T-helper 2 cell treated with Interferon-gamma antibody and Interleukin-4, amounts not matched to agents 5 μg/mL and 100 μg/mL, for 36 hours (primary cell): ENCODE measurements at regions not wholly inside any gene's neighbourhood (a gene's known extent, or its start where the extent isn't known, plus 50 kb on each side); places are given as distances from the start of the nearest gene placed in this dataset.

Source experiments
- DNase-seq: peaks from one replicate; pipeline ENCODE4 v3.0.0; 2021; ENCODE audit warnings: low spot score
- H3K27ac Mint-ChIP-seq: one replicate; pipeline ENCODE4 v1.8.0; 2021; ENCODE audit warnings: mild to moderate bottlenecking, mixed read lengths
- H3K27me3 Mint-ChIP-seq: one replicate; pipeline ENCODE4 v1.8.0; 2021; ENCODE audit warnings: low read depth, mixed read lengths
- H3K36me3 Mint-ChIP-seq: one replicate; pipeline ENCODE4 v1.8.0; 2021; ENCODE audit warnings: low read depth, mixed read lengths
- H3K4me1 Mint-ChIP-seq: one replicate; pipeline ENCODE4 v1.8.0; 2021; ENCODE audit warnings: low read depth, mixed read lengths
- H3K4me3 Mint-ChIP-seq: one replicate; pipeline ENCODE4 v1.8.0; 2022; ENCODE audit warnings: mild to moderate bottlenecking, moderate library complexity, mixed read lengths
- H3K9me3 Mint-ChIP-seq: one replicate; pipeline ENCODE4 v1.8.0; 2021; ENCODE audit warnings: mixed read lengths

DNA sequence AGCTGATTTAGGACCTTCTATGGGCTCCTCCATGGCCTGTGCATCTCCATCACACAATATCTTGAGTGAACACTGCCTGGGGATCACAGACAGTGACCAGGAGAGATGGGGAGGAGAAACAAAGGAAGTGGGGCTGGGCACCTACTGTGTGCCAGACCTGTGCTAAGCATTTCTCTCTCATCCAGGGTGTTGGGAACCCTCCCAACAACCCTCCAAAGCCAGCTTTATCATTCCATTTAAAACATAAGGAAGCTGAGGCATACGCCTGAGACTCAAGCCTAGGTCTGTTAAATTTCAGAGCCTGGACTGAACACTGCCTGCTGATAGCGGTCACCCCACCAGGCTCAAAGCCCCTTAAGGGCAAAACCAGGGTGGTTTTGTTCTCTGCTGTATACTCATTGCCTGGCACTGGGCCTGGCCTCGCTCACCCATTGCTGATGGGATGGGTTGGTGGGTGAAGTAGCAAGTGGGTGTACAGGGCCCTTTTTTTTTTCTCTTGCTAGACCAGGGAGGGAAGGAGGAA lies 130.1 kb downstream of the MN1 start:
- no peak for DNase-seq
- no peaks in the 10 kb centered on the region for H3K27me3 Mint-ChIP-seq
- H3K27ac Mint-ChIP-seq = no peak overlapping the region
- H3K9me3 Mint-ChIP-seq = peaks cover 8% of the 10 kb centered on the region
- no peaks in the 10 kb centered on the region for H3K36me3 Mint-ChIP-seq
- no peaks in the 10 kb centered on the region for H3K4me1 Mint-ChIP-seq
- H3K4me3 Mint-ChIP-seq = no peak overlapping the region

DNA sequence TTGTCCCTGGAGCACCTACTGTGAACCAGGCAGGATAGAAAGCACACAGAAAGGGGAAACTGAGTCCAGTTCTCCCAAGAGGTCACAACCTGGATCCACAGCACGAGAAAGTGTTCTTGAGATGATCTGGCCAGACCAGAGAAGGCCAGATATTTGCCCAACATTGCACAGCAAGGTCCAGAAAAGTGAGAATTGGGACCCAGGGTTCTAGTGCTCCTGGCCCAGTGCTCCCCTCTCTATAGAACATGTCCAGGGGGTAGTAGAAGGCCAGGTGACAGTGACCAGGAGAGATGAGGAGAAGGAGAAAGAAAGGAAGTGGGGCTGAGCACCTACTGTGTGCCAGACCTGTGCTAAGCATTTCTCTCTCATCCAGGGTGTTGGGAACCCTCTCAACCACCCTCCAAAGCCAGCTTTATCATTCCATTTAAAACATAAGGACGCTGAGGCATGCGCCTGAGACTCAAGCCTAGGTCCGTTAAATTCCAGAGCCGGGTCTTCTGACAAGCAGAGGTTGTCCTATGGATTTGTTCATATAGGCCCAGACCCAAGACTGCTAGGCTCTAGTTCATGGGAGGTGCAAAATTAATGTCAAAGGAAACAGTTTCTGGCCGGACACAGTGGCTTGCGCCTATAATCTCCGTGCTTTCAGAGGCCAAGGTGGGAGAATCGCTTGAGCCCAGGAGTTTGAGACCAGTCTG lies 128.7 kb downstream of the MN1 start:
- H3K9me3 Mint-ChIP-seq = no peaks in the 10 kb centered on the region
- no peaks in the 10 kb centered on the region for H3K27me3 Mint-ChIP-seq
- DNase-seq = no peak
- H3K4me1 Mint-ChIP-seq = no peaks in the 10 kb centered on the region
- no peak overlapping the region for H3K27ac Mint-ChIP-seq
- no peaks in the 10 kb centered on the region for H3K36me3 Mint-ChIP-seq
- H3K4me3 Mint-ChIP-seq = no peak overlapping the region

DNA sequence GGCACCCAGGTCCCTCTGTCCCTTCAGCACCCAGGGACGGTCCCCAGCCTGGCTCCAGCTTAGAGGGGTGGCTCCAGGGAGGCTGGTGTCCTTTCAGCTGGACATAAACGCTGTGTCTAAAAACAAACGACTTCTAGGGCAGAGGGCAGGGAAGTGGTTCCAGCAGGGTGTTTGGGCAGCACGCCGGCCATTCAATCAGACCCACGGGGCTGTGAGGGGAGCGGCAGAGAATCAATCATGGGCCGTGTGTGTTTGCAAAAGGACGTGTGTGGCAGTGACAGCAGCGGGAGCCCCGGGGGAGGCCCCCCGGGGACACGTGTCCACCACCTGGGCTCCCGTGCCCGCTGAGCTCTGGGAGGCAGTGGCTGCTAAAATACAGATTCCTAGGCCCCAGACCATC lies 127.7 kb downstream of the MN1 start:
- Mint-ChIP-seq H3K27me3 (no peaks in the 10 kb centered on the region), H3K27ac (no peak overlapping the region), H3K4me3 (no peak overlapping the region), H3K4me1 (no peaks in the 10 kb centered on the region), H3K36me3 (no peaks in the 10 kb centered on the region), H3K9me3 (no peaks in the 10 kb centered on the region)
- no peak for DNase-seq

DNA sequence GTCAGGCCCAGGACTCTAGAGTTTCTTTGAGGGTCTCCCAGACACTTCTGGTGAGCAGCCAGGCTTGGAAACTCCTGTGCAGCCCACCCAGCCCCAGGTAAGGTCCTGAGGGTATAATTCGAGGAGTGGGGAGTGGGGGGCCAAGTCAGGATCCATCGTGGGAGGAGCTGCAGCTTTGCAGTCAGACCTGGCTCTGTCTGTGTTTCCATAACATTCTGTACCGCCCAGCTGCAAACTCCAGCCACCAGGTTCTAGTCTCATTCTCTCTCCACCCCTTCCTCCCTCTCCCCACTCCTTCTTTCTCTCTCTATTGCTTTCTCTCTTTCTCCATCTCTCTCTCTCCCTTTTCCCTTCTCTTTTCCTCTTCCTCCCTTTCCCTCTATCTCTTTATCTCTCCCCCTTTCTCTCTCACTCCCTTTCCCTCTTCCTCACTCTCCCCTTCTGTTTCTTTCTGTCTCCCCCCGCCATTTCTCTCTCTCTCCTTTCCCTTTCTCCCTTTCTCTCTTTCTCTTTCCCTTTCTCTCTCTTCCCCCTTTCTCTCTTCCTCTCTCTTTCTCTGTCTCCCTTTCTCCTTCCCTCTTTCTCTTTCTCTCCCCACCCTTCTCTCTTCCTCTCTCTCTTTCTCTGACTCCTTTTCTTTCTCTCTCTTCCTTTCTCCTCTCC lies 127.2 kb downstream of the MN1 start:
- Mint-ChIP-seq H3K4me1 (no peaks in the 10 kb centered on the region), H3K9me3 (no peaks in the 10 kb centered on the region), H3K4me3 (no peak overlapping the region), H3K27me3 (no peaks in the 10 kb centered on the region), H3K36me3 (no peaks in the 10 kb centered on the region), H3K27ac (no peak overlapping the region)
- no peak for DNase-seq

DNA sequence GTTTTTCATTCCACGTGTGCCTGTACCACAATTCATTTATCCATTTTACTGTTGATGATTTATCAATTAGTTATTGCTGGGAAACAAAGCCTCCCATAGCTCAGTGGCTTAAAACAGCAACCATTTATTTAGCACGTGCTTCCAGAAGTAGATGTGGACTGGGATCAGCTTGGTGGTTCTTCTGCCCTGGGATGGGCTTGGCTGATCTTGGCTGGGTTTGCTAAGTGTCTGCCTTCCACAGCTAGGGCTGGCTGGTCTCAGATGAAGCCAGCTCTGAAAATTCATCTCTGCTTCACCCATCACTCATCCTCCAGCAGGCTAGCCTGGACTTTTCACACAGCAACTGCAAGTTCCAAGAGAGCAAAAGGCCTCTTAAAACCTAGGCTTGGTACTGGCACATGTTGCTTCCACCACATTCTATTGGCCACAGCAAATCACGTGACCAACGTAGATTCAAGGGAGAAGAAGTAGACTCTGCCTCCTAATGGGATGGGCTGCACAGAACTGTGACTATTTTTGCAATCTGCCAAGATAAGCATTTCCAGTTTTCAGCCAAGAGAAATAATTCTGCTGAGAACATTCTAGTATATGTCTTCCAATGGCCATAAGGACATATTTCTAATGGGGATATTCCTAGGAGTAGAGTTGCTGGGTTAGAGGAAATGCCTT lies 124.9 kb downstream of the MN1 start:
- Mint-ChIP-seq H3K27ac (no peak overlapping the region), H3K36me3 (no peaks in the 10 kb centered on the region), H3K4me3 (no peak overlapping the region), H3K4me1 (no peaks in the 10 kb centered on the region), H3K27me3 (no peaks in the 10 kb centered on the region), H3K9me3 (no peaks in the 10 kb centered on the region)
- DNase-seq = no peak

DNA sequence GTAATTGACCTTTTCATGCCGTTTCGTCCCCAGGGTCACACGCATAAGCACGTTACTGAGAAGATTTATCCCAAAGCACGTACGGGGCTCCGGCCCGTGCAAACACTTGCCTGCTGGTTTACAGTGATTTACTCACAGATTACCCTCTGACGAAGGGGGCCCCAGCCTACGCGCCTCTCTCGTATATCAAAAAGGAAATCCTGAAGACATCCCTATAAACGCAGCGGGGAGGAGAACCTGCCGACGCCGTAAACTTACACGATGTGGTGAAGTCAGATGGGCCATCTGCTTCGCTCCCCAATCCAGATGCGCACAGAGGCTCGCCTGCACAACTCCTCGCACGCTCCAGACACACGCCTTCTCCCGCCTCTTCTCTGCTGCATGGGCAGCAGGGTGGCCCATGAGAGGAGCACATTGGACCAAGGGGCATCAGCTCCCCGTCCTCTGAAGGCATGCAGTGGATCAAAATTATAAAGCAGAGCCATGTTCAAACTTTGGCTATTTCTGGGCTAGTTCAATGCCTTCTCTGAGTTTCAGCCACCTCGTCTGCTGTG lies 123.6 kb downstream of the MN1 start:
- Mint-ChIP-seq H3K4me1 (no peaks in the 10 kb centered on the region), H3K27ac (no peak overlapping the region), H3K9me3 (no peaks in the 10 kb centered on the region), H3K4me3 (no peak overlapping the region), H3K27me3 (no peaks in the 10 kb centered on the region), H3K36me3 (no peaks in the 10 kb centered on the region)
- DNase-seq = no peak

DNA sequence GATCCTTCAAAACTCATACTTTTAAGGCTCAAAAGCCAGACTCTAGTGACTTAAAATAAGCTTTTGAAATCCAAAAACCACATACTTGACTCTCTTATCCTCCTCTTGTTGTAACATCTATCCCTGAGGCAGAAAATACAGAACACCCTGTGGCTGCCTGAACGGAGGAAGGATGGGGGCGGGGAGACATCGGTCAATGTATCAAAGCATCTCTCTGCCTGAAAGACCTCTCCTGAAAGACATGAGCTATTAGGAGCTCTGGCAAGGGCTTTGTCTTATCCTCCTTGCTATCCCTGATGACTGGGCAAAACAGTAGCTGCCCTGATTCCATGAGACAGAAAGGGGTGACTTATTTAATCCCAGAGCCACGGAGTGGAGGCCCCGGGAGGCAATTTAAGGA lies 122.4 kb downstream of the MN1 start:
- H3K4me3 Mint-ChIP-seq = no peak overlapping the region
- no peak for DNase-seq
- H3K4me1 Mint-ChIP-seq = no peaks in the 10 kb centered on the region
- no peaks in the 10 kb centered on the region for H3K27me3 Mint-ChIP-seq
- H3K27ac Mint-ChIP-seq = no peak overlapping the region
- no peaks in the 10 kb centered on the region for H3K36me3 Mint-ChIP-seq
- H3K9me3 Mint-ChIP-seq = no peaks in the 10 kb centered on the region

DNA sequence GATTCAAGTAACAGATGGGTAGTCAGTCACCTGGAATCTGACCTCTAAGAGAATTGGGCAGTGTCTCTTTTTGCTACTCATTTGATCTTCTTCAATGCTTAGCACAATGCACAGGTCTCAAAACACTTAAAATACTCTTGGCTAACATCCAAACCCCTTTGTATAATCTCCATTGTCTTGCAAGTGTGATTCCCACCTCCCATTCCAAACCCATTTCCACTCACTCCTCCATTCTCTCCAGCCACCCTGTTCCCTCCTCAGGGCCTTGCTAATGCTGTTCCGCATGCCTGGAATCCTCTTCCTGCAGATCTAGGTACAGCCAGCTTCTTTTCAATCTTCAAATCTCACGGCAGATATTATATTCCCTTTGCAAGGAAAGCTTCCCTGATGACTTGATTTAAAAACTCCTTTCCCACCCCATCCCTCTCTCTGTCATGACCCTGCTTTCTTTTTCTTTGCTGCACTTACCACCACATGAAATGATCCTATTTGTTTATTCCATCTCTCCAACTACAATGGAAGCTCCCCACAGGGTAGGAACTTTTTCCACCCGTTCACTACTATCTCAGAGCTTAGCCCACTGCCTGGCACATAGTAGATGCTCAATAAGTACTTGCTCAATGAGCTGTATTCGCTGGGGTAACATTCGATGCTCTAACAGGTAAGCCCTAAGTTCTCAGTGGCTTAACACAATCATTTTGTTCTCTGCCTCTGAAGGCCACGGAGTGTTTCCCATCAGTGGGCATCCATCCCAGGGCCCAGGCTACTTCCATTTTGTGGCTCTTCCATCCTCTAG lies 121.7 kb downstream of the MN1 start:
- Mint-ChIP-seq H3K4me1 (no peaks in the 10 kb centered on the region), H3K36me3 (no peaks in the 10 kb centered on the region), H3K27me3 (no peaks in the 10 kb centered on the region), H3K9me3 (no peaks in the 10 kb centered on the region), H3K27ac (no peak overlapping the region), H3K4me3 (no peak overlapping the region)
- no peak for DNase-seq

DNA sequence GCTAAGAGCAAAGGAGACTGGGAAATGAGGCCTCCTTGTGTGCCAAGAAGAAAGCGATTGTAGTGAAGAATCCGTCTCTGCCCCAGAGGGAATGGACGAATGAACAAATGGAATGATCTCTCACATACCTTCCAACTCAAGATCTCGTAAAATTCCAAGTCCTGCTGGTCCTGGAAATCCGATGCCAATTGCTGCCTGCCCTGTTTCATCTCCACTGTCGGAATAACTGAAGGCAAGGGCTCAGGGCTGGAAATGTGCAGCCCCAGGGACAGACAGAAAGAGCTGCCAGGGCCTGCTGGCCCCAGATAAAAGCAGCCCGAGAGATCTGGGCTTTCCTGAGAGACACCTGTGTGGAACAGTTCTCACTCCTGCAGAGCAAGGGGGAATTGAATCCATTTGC lies 120.9 kb downstream of the MN1 start:
- H3K4me3 Mint-ChIP-seq = no peak overlapping the region
- H3K4me1 Mint-ChIP-seq = no peaks in the 10 kb centered on the region
- H3K27me3 Mint-ChIP-seq = no peaks in the 10 kb centered on the region
- no peaks in the 10 kb centered on the region for H3K9me3 Mint-ChIP-seq
- H3K27ac Mint-ChIP-seq = no peak overlapping the region
- DNase-seq = no peak
- H3K36me3 Mint-ChIP-seq = no peaks in the 10 kb centered on the region

DNA sequence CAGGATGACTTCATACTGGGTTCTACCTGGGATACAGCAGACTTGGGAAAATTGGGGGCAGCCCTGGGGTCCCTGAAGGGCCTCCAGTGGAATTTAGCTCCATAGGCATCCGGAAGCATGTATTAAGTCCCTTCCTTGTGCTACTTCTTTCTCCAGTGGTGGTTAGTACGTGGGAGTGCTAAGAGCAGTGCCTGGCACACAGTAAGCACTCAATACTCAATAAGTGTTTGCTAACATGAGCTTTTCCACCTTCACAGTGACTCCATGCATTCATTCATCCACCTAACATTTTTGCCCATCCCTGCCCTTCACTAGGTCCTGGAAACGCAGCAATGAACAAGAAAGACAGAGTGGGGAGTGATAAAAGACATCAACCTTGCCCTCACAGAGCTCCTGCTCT lies 120.5 kb downstream of the MN1 start:
- Mint-ChIP-seq H3K9me3 (no peaks in the 10 kb centered on the region), H3K36me3 (no peaks in the 10 kb centered on the region), H3K27me3 (no peaks in the 10 kb centered on the region), H3K4me1 (no peaks in the 10 kb centered on the region), H3K27ac (no peak overlapping the region), H3K4me3 (no peak overlapping the region)
- no peak for DNase-seq

DNA sequence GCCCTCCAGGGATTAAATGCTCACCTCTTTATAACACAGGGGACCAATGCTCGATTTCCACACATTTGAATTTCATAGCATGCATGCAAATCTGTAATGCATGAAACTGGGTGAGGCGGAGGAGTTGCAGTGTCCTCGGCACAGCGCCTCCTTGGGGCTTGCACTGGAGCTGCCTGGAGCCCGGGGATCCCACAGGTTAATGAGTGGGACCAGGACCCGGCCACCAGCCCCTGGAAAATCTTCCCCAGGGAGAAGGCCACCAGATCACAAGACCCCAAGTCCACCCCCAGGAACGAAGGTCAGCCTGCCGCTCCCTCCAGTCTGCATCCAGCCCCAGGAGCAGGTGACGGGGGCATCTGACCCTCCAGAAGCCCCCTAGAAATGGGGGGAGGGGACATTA lies 119.1 kb downstream of the MN1 start:
- Mint-ChIP-seq H3K4me3 (no peak overlapping the region), H3K4me1 (no peaks in the 10 kb centered on the region), H3K9me3 (no peaks in the 10 kb centered on the region), H3K27me3 (no peaks in the 10 kb centered on the region), H3K36me3 (no peaks in the 10 kb centered on the region), H3K27ac (no peak overlapping the region)
- DNase-seq = no peak

DNA sequence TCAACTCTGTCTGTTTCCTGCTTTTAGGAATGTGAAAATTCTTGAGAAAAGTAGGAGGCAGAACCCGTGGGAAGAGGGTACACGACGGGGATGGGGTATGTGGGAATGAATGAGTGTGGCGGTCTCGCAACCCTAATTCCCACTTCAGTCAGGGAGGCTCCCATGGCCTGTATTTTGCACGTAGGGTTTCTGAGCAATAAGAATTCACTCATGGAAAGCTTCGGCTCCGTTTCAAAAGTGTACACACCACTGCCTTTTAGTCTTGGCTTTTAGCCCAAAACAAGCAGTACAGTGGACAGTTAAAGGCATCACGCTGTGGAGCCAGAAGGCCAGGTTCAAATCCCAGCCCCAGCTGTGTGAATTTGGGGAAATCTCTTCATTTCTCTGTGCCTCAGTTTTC lies 116.7 kb downstream of the MN1 start:
- Mint-ChIP-seq H3K27ac (no peak overlapping the region), H3K4me3 (no peak overlapping the region), H3K27me3 (no peaks in the 10 kb centered on the region), H3K36me3 (no peaks in the 10 kb centered on the region), H3K4me1 (no peaks in the 10 kb centered on the region), H3K9me3 (no peaks in the 10 kb centered on the region)
- DNase-seq = no peak

DNA sequence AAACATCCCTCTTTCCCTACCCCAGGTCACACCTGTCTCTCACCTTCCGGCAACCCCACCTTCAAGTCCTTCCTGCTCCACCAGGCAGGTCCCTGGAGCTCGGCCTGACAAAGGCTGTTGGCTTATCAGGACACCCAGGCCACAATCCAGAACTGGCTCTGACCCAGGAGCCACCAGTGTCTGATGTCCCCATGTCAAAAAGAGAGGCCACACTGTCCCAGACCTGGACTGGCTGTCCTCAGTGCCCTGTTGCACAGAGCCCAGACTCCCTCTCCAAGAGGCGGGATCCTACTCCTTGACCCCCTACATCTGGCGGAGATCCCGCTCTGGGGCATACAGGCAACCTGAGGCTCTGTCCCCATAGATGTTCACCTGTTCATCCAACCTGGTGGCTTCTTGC lies 116.0 kb downstream of the MN1 start:
- H3K27me3 Mint-ChIP-seq = no peaks in the 10 kb centered on the region
- DNase-seq = no peak
- no peaks in the 10 kb centered on the region for H3K36me3 Mint-ChIP-seq
- H3K4me1 Mint-ChIP-seq = no peaks in the 10 kb centered on the region
- H3K4me3 Mint-ChIP-seq = no peak overlapping the region
- H3K9me3 Mint-ChIP-seq = no peaks in the 10 kb centered on the region
- H3K27ac Mint-ChIP-seq = no peak overlapping the region

DNA sequence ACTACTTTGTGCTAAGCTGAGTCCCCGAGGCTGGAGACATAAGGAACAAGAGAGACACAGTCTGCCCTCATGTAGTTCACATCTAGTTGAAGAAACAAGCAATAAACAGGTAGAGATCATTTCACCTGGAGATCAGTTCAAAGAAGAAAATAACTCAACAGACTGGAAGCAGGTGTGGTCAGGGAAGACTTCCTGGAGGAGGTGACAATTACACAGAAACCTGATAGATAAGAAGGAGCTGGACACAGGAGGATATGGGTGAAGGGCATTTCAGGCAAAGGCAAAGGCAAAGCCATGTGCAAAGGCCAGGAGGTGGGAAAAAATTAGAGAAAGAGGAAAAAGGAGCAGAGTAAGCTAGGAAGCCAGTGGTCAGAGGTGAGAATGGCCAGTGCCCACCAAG lies 115.6 kb downstream of the MN1 start:
- Mint-ChIP-seq H3K27me3 (no peaks in the 10 kb centered on the region), H3K27ac (no peak overlapping the region), H3K9me3 (no peaks in the 10 kb centered on the region), H3K36me3 (no peaks in the 10 kb centered on the region), H3K4me3 (no peak overlapping the region), H3K4me1 (no peaks in the 10 kb centered on the region)
- DNase-seq = no peak
